GM12865 (cell line): ENCODE measurements at regions not wholly inside any gene's neighbourhood (a gene's known extent, or its start where the extent isn't known, plus 50 kb on each side); places are given as distances from the start of the nearest gene placed in this dataset.

Experiments
- DNase-seq: peaks from one replicate; pipeline ENCODE4 v3.0.0; 2010; ENCODE audit warnings: low read depth
- H3K4me3 ChIP-seq: 2 replicates; pipeline ENCODE4 v1.5.1; 2011; ENCODE audit warnings: mild to moderate bottlenecking, low read depth, low read length, control low read depth
- CTCF ChIP-seq: IDR thresholded peaks from 2 replicates; pipeline ENCODE4 v1.5.1; 2011; ENCODE audit warnings: low read length, control low read depth, low read depth, inconsistent platforms; ENCODE audit not compliant: insufficient read depth; ENCODE audit errors: missing control alignments

GRCh38 chr9:82679472-82679871 is 383.5 kb downstream of the RASEF start:
- no peak overlapping the region for H3K4me3 ChIP-seq
- no peak for DNase-seq
- TF ChIP-seq CTCF, result no peak

GRCh38 chr9:82680179-82680935 is 382.6 kb downstream of the RASEF start:
- H3K4me3 ChIP-seq, result no peak overlapping the region
- no peak for TF ChIP-seq CTCF
- DNase-seq, result no peak

- DNase-seq, result no peak
- TF ChIP-seq CTCF, result no peak
- no peak overlapping the region for H3K4me3 ChIP-seq
Observed at GRCh38 chr9:82681809-82682208, 381.1 kb downstream of the RASEF start.

- no peak for DNase-seq
- no peak overlapping the region for H3K4me3 ChIP-seq
- no peak for TF ChIP-seq CTCF
Observed at GRCh38 chr9:82682431-82682830, 380.5 kb downstream of the RASEF start.

GRCh38 chr9:82695704-82696103 is 367.2 kb downstream of the RASEF start:
- TF ChIP-seq CTCF, result no peak
- no peak overlapping the region for H3K4me3 ChIP-seq

GRCh38 chr9:82706786-82707185 is 356.2 kb downstream of the RASEF start:
- no peak for DNase-seq
- TF ChIP-seq CTCF, result no peak
- no peak overlapping the region for H3K4me3 ChIP-seq

More at GRCh38 chr9:82695704-82696103, 367.2 kb downstream of the RASEF start:
- DNase-seq, result no peak

- no peak overlapping the region for H3K4me3 ChIP-seq
- DNase-seq, result no peak
- TF ChIP-seq CTCF, result no peak
Observed at GRCh38 chr9:82716821-82717220, 346.1 kb downstream of the RASEF start.
